ENCODE measurements at regions not wholly inside any gene's neighbourhood (a gene's known extent, or its start where the extent isn't known, plus 50 kb on each side); places are given as distances from the start of the nearest gene placed in this dataset.
A peak's percentile ranks its signal among the peaks of the same experiment; 100 is the strongest.

DNA sequence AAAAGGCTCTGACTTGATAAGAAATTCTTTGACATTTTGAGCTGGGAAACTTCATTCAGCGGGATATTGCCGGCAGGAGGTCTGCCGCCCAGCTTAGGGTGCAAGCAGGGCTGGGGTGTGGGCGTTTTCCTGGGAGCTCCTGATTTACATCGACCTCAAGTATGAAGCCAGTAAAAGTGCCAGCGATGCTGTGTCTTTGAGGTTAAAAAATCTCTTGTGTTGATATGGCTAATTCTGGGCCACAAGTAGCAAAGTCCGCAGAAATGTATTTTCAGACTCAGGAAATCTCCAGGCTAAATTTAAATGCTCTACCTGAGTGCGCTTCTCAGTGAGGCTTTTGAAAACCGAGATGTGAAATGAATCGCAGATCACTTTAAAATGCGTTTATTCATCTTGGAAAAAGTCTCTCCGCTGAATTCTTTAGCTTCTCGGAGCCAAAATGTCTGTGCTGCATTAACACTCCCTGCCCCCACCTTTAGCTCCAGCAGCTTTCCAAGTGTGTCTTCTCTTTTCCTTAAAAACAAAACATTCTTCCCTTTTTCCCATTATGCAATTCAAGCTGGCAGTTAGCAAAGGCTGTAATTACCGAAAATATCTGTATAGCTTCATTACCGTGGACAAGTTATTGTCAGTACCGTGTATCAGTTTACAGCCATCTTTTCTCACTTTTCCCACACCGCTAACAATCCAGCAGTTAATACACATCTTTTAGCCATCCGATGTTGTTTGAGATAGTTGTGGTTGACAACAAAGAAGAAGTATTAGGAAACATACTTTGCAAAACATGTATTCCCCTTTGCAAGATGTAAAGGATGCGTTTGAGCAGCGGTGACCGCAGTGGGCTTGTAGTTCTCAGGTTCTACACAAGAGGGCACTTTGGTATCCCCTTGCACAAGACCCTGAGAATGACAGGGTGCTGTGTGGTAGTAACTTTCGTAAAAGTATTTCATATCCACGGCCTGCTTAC lies 136.0 kb upstream of the STX18 start:
- DNase-seq (ENCODE audit: low read depth, low spot score): no peak
- H3K4me2 ChIP-seq (ENCODE audit: control insufficient read depth, insufficient read depth): no peak overlapping the region
- no peak overlapping the region for H2AFZ ChIP-seq (ENCODE audit: control insufficient read depth, low read depth, low read length)
- CTCF ChIA-PET: interaction anchor here (0.6 to 1.3 kb wide), 7 partner anchors 83 to 205 kb away, joined by 3 to 4 read pairs (median 3); no protein-coding TSS in a partner anchor
- no peak for ATAC-seq
- intact Hi-C loops (cut with micrococcal nuclease; ENCODE audit: unreplicated experiment) (no loop called here), in situ Hi-C loops (cut with MboI) (no loop called here)
- SMC1A ChIA-PET (ENCODE audit: uncharacterized antibody, unreplicated experiment): interaction anchor here (1.2 to 2.3 kb wide), 2 partner anchors 153 to 186 kb away, joined by 4 to 6 read pairs; no protein-coding TSS in a partner anchor
- POLR2A ChIA-PET: interaction anchor here (0.6 kb wide), 2 partner anchors 8 to 136 kb away, joined by 3 to 4 read pairs; partner anchors contain the start of gene STX18
- H3K27ac ChIP-seq (ENCODE audit: control insufficient read depth, insufficient read depth): no peak overlapping the region
- H3K4me3 ChIP-seq: no peak overlapping the region
- H3K36me3 ChIP-seq (ENCODE audit: control insufficient read depth in 2 of 2, insufficient read depth in 2 of 2, low read length in 1 of 2): no peaks in the 10 kb centered on the region
- no peaks in the 10 kb centered on the region for H3K9me3 ChIP-seq (replicated peaks; ENCODE audit: control insufficient read depth, insufficient read depth, low read length)
- H3K9ac ChIP-seq (ENCODE audit: control insufficient read depth, insufficient read depth, low read length): no peak overlapping the region
- no TSS peak for BruUV-seq (replicated peaks)
- FAIRE-seq: no peak
- H3K79me2 ChIP-seq (ENCODE audit: control insufficient read depth, insufficient read depth, low read length): no peaks in the 10 kb centered on the region
- 94% methylated on average over 23 of the region's 23 CpGs for WGBS (ENCODE audit: insufficient coverage, insufficient replicate concordance, low lambda C conversion rate, missing lambda C conversion rate)
- RAD21 ChIA-PET (ENCODE audit: unreplicated experiment): interaction anchor here (0.6 to 0.9 kb wide), 2 partner anchors 312 to 1135 kb away, joined by 3 read pairs; no protein-coding TSS in a partner anchor
- no peaks in the 10 kb centered on the region for H4K20me1 ChIP-seq (ENCODE audit: control insufficient read depth, insufficient read depth)
- H3K27me3 ChIP-seq (replicated peaks in 1 of 2; ENCODE audit: control insufficient read depth in 2 of 2, insufficient read depth in 2 of 2, low read length in 1 of 2): no peaks in the 10 kb centered on the region
- no peaks in the 10 kb centered on the region for H3K4me1 ChIP-seq (ENCODE audit: control insufficient read depth, insufficient read depth, low read length)
- TF ChIP-seq ZNF217 (IDR thresholded peaks at IDR 0.05) (no peak), YY1 (IDR thresholded peaks at IDR 0.05; ENCODE audit: low read depth, low read length) (no peak), RAD21 (IDR thresholded peaks at IDR 0.05; ENCODE audit: insufficient read depth, low read depth, low read length) (peak; percentile 31), SP1 (IDR thresholded peaks at IDR 0.05; ENCODE audit: low read depth, low read length) (no peak), CREM (IDR thresholded peaks at IDR 0.05; ENCODE audit: low read depth) (no peak), PRDM15 (CRISPR knock-in tag; IDR thresholded peaks at IDR 0.05) (no peak), SMC3 (IDR thresholded peaks at IDR 0.05; ENCODE audit: borderline replicate concordance, low read length) (peak; percentile 45; the same call in 1 of the 2 replicates), TAF1 (IDR thresholded peaks at IDR 0.05; ENCODE audit: borderline replicate concordance, low read depth, low read length) (no peak), SREBF2 (IDR thresholded peaks at IDR 0.05; ENCODE audit: low read length) (no peak), HDAC2 (IDR thresholded peaks at IDR 0.05) (no peak), CTCF (IDR thresholded peaks at IDR 0.05 in 2 of 3, conservative IDR thresholded peaks at IDR 0.05 in 1 of 3; ENCODE audit: control insufficient read depth in 2 of 3, extremely low read depth in 1 of 3, insufficient read depth in 1 of 3, low read depth in 3 of 3, low read length in 3 of 3) (peak; percentile 28 to 51 (median 35); a peak in 5 of 6 replicates), BCL11A (IDR thresholded peaks at IDR 0.05; ENCODE audit: low read depth, low read length) (no peak), BACH1 (IDR thresholded peaks at IDR 0.05; ENCODE audit: borderline replicate concordance) (no peak), RAD51 (IDR thresholded peaks at IDR 0.05) (no peak), FOXK2 (IDR thresholded peaks at IDR 0.05) (no peak), MTA2 (IDR thresholded peaks at IDR 0.05; ENCODE audit: low read depth) (no peak), MEF2B (IDR thresholded peaks at IDR 0.05; ENCODE audit: partially characterized antibody, poor library complexity, severe bottlenecking) (no peak), HDAC6 (IDR thresholded peaks at IDR 0.05; ENCODE audit: unreplicated experiment) (no peak), CBFB (IDR thresholded peaks at IDR 0.05; ENCODE audit: low read depth) (no peak)
- TF ChIP-seq, protein P1, sequence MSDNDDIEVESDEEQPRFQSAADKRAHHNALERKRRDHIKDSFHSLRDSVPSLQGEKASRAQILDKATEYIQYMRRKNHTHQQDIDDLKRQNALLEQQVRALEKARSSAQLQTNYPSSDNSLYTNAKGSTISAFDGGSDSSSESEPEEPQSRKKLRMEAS (IDR thresholded peaks at IDR 0.05; ENCODE audit: low read depth, low read length): no peak

All from GM12878 (cell line).